Activated naive CD4-positive, alpha-beta T cell treated with anti-CD3 and anti-CD28 coated beads, Interleukin-2, amount 50 U/mL, for 72 hours (primary cell): ENCODE measurements at regions not wholly inside any gene's neighbourhood (a gene's known extent, or its start where the extent isn't known, plus 50 kb on each side); places are given as distances from the start of the nearest gene placed in this dataset.
A peak's percentile ranks its signal among the peaks of the same experiment; 100 is the strongest.
"Not testable (repeated sequence)": the region's sequence is repeated elsewhere in the genome, so short reads cannot be mapped to it uniquely, and the experiment has no call there.

Source experiments
- ATAC-seq, 2 donors: fragments of 150-1000 bp; cut with Tn5 transposase; 2 replicates each; pipeline ENCODE4 v1.10.0; 2021; ENCODE audit warnings: mild to moderate bottlenecking in 2 of 2, moderate library complexity in 2 of 2
- DNase-seq, 2 donors: peaks; one replicate each; pipeline ENCODE4 v3.0.0; 2021 to 2022; ENCODE audit warnings: low spot score in 2 of 2
- H3K27ac Mint-ChIP-seq, 2 donors: one replicate each; pipeline ENCODE4 v1.8.0; 2022; ENCODE audit warnings: mild to moderate bottlenecking in 2 of 2, mixed read lengths in 2 of 2
- H3K36me3 Mint-ChIP-seq, 2 donors: one replicate each; pipeline ENCODE4 v1.8.0; 2022; ENCODE audit warnings: mixed read lengths in 2 of 2
- H3K9me3 Mint-ChIP-seq, 2 donors: one replicate each; pipeline ENCODE4 v1.8.0; 2022; ENCODE audit warnings: mixed read lengths in 2 of 2

GRCh38 chr1:226461087-226461486, 53.2 kb upstream of the PARP1 start:
- peaks cover 0 to 5% of the 10 kb centered on the region in 2 donors for H3K9me3 Mint-ChIP-seq

GRCh38 chr1:226463925-226464586, 56.2 kb upstream of the PARP1 start:
- DNase-seq (no peak), ATAC-seq (no peak)
- peaks cover 4 to 15% of the 10 kb centered on the region in 2 donors for H3K9me3 Mint-ChIP-seq
- H3K27ac Mint-ChIP-seq: no peak overlapping the region
- H3K36me3 Mint-ChIP-seq: peaks cover 0 to under 1% of the 10 kb centered on the region in 2 donors

More at GRCh38 chr1:226461087-226461486, 53.2 kb upstream of the PARP1 start:
- DNase-seq (no peak), ATAC-seq (no peak)
- Mint-ChIP-seq H3K36me3 (no peaks in the 10 kb centered on the region), H3K27ac (no peak overlapping the region)

GRCh38 chr1:226464587-226464971, 56.7 kb upstream of the PARP1 start:
- ATAC-seq, DNase-seq, H3K36me3 Mint-ChIP-seq, H3K27ac Mint-ChIP-seq: not testable (repeated sequence)
- peaks cover 4 to 19% of the 10 kb centered on the region in 2 donors for H3K9me3 Mint-ChIP-seq

GRCh38 chr1:226466296-226466695, 58.4 kb upstream of the PARP1 start:
- H3K36me3 Mint-ChIP-seq: peaks cover 0 to 6% of the 10 kb centered on the region in 2 donors
- DNase-seq (no peak), ATAC-seq (no peak)
- H3K27ac Mint-ChIP-seq: no peak overlapping the region
- H3K9me3 Mint-ChIP-seq: peaks cover 4 to 19% of the 10 kb centered on the region in 2 donors

- ATAC-seq (no peak), DNase-seq (no peak)
- Mint-ChIP-seq H3K27ac (no peak overlapping the region), H3K9me3 (peaks cover 4 to 19% of the 10 kb centered on the region in 2 donors), H3K36me3 (peaks cover 0 to 6% of the 10 kb centered on the region in 2 donors)
Measured at GRCh38 chr1:226467443-226467842, 59.5 kb upstream of the PARP1 start.

- Mint-ChIP-seq H3K27ac (no peak overlapping the region), H3K9me3 (peaks cover 4 to 14% of the 10 kb centered on the region in 2 donors), H3K36me3 (peaks cover 0 to 6% of the 10 kb centered on the region in 2 donors)
- ATAC-seq (no peak), DNase-seq (no peak)
Measured at GRCh38 chr1:226470921-226471866, 63.3 kb upstream of the PARP1 start.

GRCh38 chr1:226473325-226473724, 65.4 kb upstream of the PARP1 start:
- DNase-seq (no peak), ATAC-seq (no peak)
- Mint-ChIP-seq H3K9me3 (peaks cover 0 to 5% of the 10 kb centered on the region in 2 donors), H3K36me3 (peaks cover 0 to 6% of the 10 kb centered on the region in 2 donors), H3K27ac (peak overlapping the region in 1 of 2 donors; percentile 27)

- Mint-ChIP-seq H3K9me3 (peaks cover 0 to 4% of the 10 kb centered on the region in 2 donors), H3K27ac (peak overlapping the region in 1 of 2 donors; percentile 27), H3K36me3 (peaks cover 0 to 5% of the 10 kb centered on the region in 2 donors)
- DNase-seq (no peak), ATAC-seq (no peak)
Measured at GRCh38 chr1:226474041-226474440, 66.1 kb upstream of the PARP1 start.

GRCh38 chr1:226474443-226475141, 66.7 kb upstream of the PARP1 start:
- Mint-ChIP-seq H3K27ac (peak overlapping the region in 1 of 2 donors; percentile 27), H3K9me3 (no peaks in the 10 kb centered on the region), H3K36me3 (no peaks in the 10 kb centered on the region)
- no peak for ATAC-seq
- DNase-seq: no peak

- H3K36me3 Mint-ChIP-seq: no peaks in the 10 kb centered on the region
- DNase-seq (no peak), ATAC-seq (no peak)
- H3K27ac Mint-ChIP-seq: peak overlapping the region in 1 of 2 donors; percentile 40
- H3K9me3 Mint-ChIP-seq: no peaks in the 10 kb centered on the region
Measured at GRCh38 chr1:226475142-226475511, 67.2 kb upstream of the PARP1 start.

- Mint-ChIP-seq H3K9me3 (no peaks in the 10 kb centered on the region), H3K27ac (no peak overlapping the region), H3K36me3 (no peaks in the 10 kb centered on the region)
- ATAC-seq: no peak
- DNase-seq: no peak
Measured at GRCh38 chr1:226476066-226476465, 68.2 kb upstream of the PARP1 start.

GRCh38 chr1:226476648-226477319, 68.9 kb upstream of the PARP1 start:
- Mint-ChIP-seq H3K27ac (peak overlapping the region in 1 of 2 donors; percentile 41), H3K36me3 (no peaks in the 10 kb centered on the region), H3K9me3 (no peaks in the 10 kb centered on the region)
- no peak for ATAC-seq
- no peak for DNase-seq

- DNase-seq (no peak), ATAC-seq (no peak)
- Mint-ChIP-seq H3K9me3 (no peaks in the 10 kb centered on the region), H3K27ac (no peak overlapping the region), H3K36me3 (no peaks in the 10 kb centered on the region)
Measured at GRCh38 chr1:226479474-226479873, 69.1 kb upstream of the STUM start.

- H3K36me3 Mint-ChIP-seq: no peaks in the 10 kb centered on the region
- no peak overlapping the region for H3K27ac Mint-ChIP-seq
- no peak for DNase-seq
- no peaks in the 10 kb centered on the region for H3K9me3 Mint-ChIP-seq
- ATAC-seq: no peak
Measured at GRCh38 chr1:226480461-226480860, 68.1 kb upstream of the STUM start.

GRCh38 chr1:226481133-226481532, 67.4 kb upstream of the STUM start:
- Mint-ChIP-seq H3K9me3 (no peaks in the 10 kb centered on the region), H3K27ac (no peak overlapping the region), H3K36me3 (no peaks in the 10 kb centered on the region)
- ATAC-seq (no peak), DNase-seq (no peak)

GRCh38 chr1:226482196-226482595, 66.4 kb upstream of the STUM start:
- Mint-ChIP-seq H3K9me3 (no peaks in the 10 kb centered on the region), H3K36me3 (no peaks in the 10 kb centered on the region), H3K27ac (no peak overlapping the region)
- DNase-seq: no peak
- ATAC-seq: no peak
